ENCODE measurements at regions not wholly inside any gene's neighbourhood (a gene's known extent, or its start where the extent isn't known, plus 50 kb on each side); places are given as distances from the start of the nearest gene placed in this dataset.
A peak's percentile ranks its signal among the peaks of the same experiment; 100 is the strongest.

DNA sequence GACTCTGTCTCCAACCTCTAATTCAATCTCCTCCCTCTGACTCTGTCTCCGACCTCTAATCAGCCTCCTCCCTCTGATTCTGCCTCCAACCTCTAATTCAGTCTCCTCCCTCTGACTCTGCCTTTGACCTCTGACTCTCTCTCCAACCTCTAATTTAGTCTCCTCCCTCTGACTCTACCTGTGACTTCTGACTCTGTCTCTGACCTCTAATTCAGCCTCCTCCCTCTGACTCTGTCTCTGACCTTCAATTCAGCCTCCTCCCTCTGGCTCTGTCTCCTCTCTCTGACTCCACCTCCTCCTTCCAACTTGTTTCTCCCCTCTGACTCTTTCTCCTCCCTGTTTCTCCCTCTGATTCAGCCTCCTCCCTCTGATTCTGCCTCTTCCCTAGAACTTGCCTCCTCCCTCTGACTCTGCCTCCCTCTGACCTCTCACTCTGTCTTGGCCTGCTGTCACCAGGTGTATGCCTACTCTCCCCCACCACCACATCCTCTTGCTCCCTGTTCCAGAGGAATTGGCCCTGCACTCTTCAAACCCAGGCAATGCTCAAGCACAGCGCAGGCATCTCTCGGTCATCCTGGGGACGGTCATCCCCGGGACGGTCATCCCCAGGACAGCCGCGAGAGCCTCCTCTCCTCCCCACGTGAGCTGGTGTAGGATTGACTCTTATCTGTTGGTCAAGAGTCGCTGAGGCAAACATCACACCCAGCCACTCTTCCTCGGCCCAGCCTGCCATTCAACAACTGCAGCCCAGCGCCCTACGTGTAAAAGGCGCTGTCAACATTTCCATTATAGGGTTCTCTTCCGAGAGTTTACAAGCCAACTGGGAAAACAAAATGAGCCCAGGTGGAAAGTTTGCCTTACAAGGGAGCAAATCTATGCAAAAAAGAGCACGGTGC, 60.2 kb downstream of the ZIC5 start:
- H4K20me1 ChIP-seq (ENCODE audit: insufficient read depth, low read length), result no peaks in the 10 kb centered on the region
- in situ Hi-C loops (cut with HindIII; ENCODE audit: extremely low pct_ligation_motif_present, low pct_unique_long_range_greater_than_20kb), result loop anchor here (10.0 kb wide), 1 partner anchor 603 kb away; no protein-coding TSS in a partner anchor
- no peak overlapping the region for H3K4me3 ChIP-seq (replicated peaks in 1 of 3; ENCODE audit: insufficient read depth in 1 of 3, low read depth in 2 of 3, low read length in 3 of 3)
- FAIRE-seq, result no peak
- BruUV-seq (replicated peaks), result no TSS peak
- no peak for TF ChIP-seq EZH2 (conservative IDR thresholded peaks at IDR 0.05; ENCODE audit: low read depth, low read length)
- TF ChIP-seq SMC3 (IDR thresholded peaks at IDR 0.05; ENCODE audit: low read length), result no peak
- TF ChIP-seq ZSCAN22 (CRISPR knock-in tag; IDR thresholded peaks at IDR 0.05), result peak; percentile 99
- TF ChIP-seq ZNF263 (CRISPR knock-in tag; IDR thresholded peaks at IDR 0.05), result peak; percentile 84
- TF ChIP-seq, protein P1, sequence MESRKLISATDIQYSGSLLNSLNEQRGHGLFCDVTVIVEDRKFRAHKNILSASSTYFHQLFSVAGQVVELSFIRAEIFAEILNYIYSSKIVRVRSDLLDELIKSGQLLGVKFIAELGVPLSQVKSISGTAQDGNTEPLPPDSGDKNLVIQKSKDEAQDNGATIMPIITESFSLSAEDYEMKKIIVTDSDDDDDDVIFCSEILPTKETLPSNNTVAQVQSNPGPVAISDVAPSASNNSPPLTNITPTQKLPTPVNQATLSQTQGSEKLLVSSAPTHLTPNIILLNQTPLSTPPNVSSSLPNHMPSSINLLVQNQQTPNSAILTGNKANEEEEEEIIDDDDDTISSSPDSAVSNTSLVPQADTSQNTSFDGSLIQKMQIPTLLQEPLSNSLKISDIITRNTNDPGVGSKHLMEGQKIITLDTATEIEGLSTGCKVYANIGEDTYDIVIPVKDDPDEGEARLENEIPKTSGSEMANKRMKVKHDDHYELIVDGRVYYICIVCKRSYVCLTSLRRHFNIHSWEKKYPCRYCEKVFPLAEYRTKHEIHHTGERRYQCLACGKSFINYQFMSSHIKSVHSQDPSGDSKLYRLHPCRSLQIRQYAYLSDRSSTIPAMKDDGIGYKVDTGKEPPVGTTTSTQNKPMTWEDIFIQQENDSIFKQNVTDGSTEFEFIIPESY (CRISPR knock-in tag; IDR thresholded peaks at IDR 0.05), result peak; percentile 72
- TF ChIP-seq JUNB (CRISPR knock-in tag; IDR thresholded peaks at IDR 0.05; ENCODE audit: borderline replicate concordance), result 0 out of 2 replicates have a peak, but pooled peaks have one; percentile 12
- TF ChIP-seq, protein P2, sequence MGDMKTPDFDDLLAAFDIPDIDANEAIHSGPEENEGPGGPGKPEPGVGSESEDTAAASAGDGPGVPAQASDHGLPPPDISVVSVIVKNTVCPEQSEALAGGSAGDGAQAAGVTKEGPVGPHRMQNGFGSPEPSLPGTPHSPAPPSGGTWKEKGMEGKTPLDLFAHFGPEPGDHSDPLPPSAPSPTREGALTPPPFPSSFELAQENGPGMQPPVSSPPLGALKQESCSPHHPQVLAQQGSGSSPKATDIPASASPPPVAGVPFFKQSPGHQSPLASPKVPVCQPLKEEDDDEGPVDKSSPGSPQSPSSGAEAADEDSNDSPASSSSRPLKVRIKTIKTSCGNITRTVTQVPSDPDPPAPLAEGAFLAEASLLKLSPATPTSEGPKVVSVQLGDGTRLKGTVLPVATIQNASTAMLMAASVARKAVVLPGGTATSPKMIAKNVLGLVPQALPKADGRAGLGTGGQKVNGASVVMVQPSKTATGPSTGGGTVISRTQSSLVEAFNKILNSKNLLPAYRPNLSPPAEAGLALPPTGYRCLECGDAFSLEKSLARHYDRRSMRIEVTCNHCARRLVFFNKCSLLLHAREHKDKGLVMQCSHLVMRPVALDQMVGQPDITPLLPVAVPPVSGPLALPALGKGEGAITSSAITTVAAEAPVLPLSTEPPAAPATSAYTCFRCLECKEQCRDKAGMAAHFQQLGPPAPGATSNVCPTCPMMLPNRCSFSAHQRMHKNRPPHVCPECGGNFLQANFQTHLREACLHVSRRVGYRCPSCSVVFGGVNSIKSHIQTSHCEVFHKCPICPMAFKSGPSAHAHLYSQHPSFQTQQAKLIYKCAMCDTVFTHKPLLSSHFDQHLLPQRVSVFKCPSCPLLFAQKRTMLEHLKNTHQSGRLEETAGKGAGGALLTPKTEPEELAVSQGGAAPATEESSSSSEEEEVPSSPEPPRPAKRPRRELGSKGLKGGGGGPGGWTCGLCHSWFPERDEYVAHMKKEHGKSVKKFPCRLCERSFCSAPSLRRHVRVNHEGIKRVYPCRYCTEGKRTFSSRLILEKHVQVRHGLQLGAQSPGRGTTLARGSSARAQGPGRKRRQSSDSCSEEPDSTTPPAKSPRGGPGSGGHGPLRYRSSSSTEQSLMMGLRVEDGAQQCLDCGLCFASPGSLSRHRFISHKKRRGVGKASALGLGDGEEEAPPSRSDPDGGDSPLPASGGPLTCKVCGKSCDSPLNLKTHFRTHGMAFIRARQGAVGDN (CRISPR knock-in tag; IDR thresholded peaks at IDR 0.05), result peak; percentile 15; the same call in 1 of the 2 replicates
- no peak for ATAC-seq
- DNase-seq (ENCODE audit: low spot score), result no peak
- WGBS (ENCODE audit: low lambda C conversion rate), result 61% methylated on average over 16 of the region's 16 CpGs
- no peaks in the 10 kb centered on the region for H3K9me3 ChIP-seq (ENCODE audit: low read length)
- no peak overlapping the region for H3K27ac ChIP-seq (ENCODE audit: extremely low read length, insufficient read depth, low read length)
- intact Hi-C loops (cut with micrococcal nuclease; ENCODE audit: unreplicated experiment), result no loop called here
- no peaks in the 10 kb centered on the region for H3K36me3 ChIP-seq (replicated peaks in 1 of 2; ENCODE audit: control insufficient read depth in 1 of 2, insufficient read depth in 2 of 2, low read length in 2 of 2)
- ChIA-PET POLR2A (no interaction called here), CTCF (ENCODE audit: low intra/inter-chr PET ratio, low total read pairs) (no interaction called here)
- H3K4me2 ChIP-seq (ENCODE audit: low read depth, low read length), result no peak overlapping the region
- H3K79me2 ChIP-seq (ENCODE audit: insufficient read depth, low read length), result no peaks in the 10 kb centered on the region
- no peak overlapping the region for H3K9ac ChIP-seq (ENCODE audit: insufficient read depth, low read depth, low read length)
- H2AFZ ChIP-seq (ENCODE audit: low read length), result no peak overlapping the region
- H3K4me1 ChIP-seq (ENCODE audit: insufficient read depth, low read length), result peaks cover 52% of the 10 kb centered on the region
- H3K27me3 ChIP-seq (ENCODE audit: control insufficient read depth in 1 of 2, insufficient read depth in 2 of 2, low read length in 2 of 2), result peaks cover 0 to 18% of the 10 kb centered on the region in 2 experiments; a peak in 3 of 5 replicates
